ENCODE measurements at regions not wholly inside any gene's neighbourhood (a gene's known extent, or its start where the extent isn't known, plus 50 kb on each side); places are given as distances from the start of the nearest gene placed in this dataset.
"Not testable (repeated sequence)": the region's sequence is repeated elsewhere in the genome, so short reads cannot be mapped to it uniquely, and the experiment has no call there.

GRCh38 chr1:232150770-232151548 is 479.0 kb downstream of the SIPA1L2 start:
- peak; percentile 46 for DNase-seq

GRCh38 chr1:232149287-232150201 is 480.4 kb downstream of the SIPA1L2 start:
- DNase-seq = peak; percentile 61

- no peak for DNase-seq
These were observed 482.7 kb downstream of the SIPA1L2 start for GRCh38 chr1:232147215-232147614.

- DNase-seq = no peak
These were observed 483.4 kb downstream of the SIPA1L2 start for GRCh38 chr1:232146514-232146913.

- no peak for DNase-seq
These were observed 484.2 kb downstream of the SIPA1L2 start for GRCh38 chr1:232145768-232146167.

- no peak for DNase-seq
These were observed 485.2 kb downstream of the SIPA1L2 start for GRCh38 chr1:232144696-232145230.

GRCh38 chr1:232143315-232143886 is 486.5 kb downstream of the SIPA1L2 start:
- no peak for DNase-seq

- peak; percentile 60 for DNase-seq
These were observed 487.3 kb downstream of the SIPA1L2 start for GRCh38 chr1:232142403-232143314.

- DNase-seq = not testable (repeated sequence)
These were observed 488.8 kb downstream of the SIPA1L2 start for GRCh38 chr1:232141167-232141448.

- no peak for DNase-seq
These were observed 489.3 kb downstream of the SIPA1L2 start for GRCh38 chr1:232140419-232141166.

GRCh38 chr1:232139444-232139843 is 490.5 kb downstream of the SIPA1L2 start:
- DNase-seq = no peak

GRCh38 chr1:232138044-232138443 is 491.9 kb downstream of the SIPA1L2 start:
- DNase-seq = no peak

- DNase-seq = no peak
These were observed 492.9 kb downstream of the SIPA1L2 start for GRCh38 chr1:232137066-232137465.

- DNase-seq = no peak
These were observed 493.8 kb downstream of the SIPA1L2 start for GRCh38 chr1:232136136-232136535.

- no peak for DNase-seq
These were observed 495.6 kb downstream of the SIPA1L2 start for GRCh38 chr1:232134365-232134764.

- no peak for DNase-seq
These were observed 497.4 kb downstream of the SIPA1L2 start for GRCh38 chr1:232132572-232132971.

GRCh38 chr1:232131715-232132391 is 498.1 kb downstream of the SIPA1L2 start:
- DNase-seq = no peak

- DNase-seq = no peak
These were observed 499.0 kb downstream of the SIPA1L2 start for GRCh38 chr1:232130815-232131480.

GRCh38 chr1:232127190-232127589 is 500.6 kb downstream of the DISC1 start:
- peak; percentile 33 for DNase-seq

Data from dermis blood vessel endothelial cell (primary cell).